ENCODE measurements at regions not wholly inside any gene's neighbourhood (a gene's known extent, or its start where the extent isn't known, plus 50 kb on each side); places are given as distances from the start of the nearest gene placed in this dataset.

DNA sequence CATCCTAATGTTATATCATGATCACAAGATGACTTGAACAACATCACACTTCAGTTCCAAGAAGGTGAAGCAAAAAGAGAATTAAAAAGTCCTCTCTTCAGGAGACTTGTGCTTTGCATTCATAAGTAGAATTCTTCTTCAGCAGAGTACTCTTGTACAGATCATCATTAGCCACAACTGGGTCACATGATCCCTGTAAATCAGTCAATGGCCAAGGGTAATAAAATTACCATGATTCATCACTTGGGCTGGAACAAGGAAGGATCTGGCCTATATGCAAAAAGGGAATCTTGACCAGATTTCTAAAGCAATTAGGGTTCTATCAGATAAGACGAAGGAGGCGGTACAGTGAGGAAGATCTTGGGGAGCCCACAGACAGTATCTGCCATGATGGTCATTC, 458.0 kb upstream of the DEPDC1 start:
- no peak for TF ChIP-seq POLR2A (IDR thresholded peaks at IDR 0.05)
- TF ChIP-seq, protein P1, sequence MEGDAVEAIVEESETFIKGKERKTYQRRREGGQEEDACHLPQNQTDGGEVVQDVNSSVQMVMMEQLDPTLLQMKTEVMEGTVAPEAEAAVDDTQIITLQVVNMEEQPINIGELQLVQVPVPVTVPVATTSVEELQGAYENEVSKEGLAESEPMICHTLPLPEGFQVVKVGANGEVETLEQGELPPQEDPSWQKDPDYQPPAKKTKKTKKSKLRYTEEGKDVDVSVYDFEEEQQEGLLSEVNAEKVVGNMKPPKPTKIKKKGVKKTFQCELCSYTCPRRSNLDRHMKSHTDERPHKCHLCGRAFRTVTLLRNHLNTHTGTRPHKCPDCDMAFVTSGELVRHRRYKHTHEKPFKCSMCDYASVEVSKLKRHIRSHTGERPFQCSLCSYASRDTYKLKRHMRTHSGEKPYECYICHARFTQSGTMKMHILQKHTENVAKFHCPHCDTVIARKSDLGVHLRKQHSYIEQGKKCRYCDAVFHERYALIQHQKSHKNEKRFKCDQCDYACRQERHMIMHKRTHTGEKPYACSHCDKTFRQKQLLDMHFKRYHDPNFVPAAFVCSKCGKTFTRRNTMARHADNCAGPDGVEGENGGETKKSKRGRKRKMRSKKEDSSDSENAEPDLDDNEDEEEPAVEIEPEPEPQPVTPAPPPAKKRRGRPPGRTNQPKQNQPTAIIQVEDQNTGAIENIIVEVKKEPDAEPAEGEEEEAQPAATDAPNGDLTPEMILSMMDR (IDR thresholded peaks at IDR 0.05), result no peak
